ENCODE measurements at regions not wholly inside any gene's neighbourhood (a gene's known extent, or its start where the extent isn't known, plus 50 kb on each side); places are given as distances from the start of the nearest gene placed in this dataset.

DNA sequence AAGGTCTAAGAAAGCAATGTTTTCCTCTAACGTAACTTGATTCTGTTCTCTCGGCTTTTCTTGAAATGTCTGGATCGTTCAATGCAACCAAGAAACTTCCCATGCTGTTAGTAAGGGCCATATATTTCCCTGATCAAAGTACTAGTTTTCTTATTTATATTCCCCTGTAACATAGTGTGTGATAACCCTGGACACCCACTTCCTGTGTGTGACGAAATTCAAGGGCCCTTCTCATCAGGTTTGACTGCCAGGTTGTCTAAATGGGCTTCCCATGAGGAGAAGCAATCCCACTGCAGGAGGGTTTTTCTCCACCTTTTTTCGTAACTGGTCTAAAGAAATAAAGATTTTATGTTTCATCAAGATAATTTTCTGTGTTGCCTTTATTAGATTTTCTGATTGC is 102.6 kb upstream of the RPS6KA2 start:
- Histone ChIP-seq H2AFZ (ENCODE audit: low read depth, low read length, severe bottlenecking) (no peak overlapping the region), H3K36me3 (ENCODE audit: low read length) (no peaks in the 10 kb centered on the region), H3F3A (ENCODE audit: insufficient read depth) (no peaks in the 10 kb centered on the region), H4K20me1 (ENCODE audit: low read depth, low read length) (no peaks in the 10 kb centered on the region), H3K9me3 (ENCODE audit: insufficient read depth, low read length) (no peaks in the 10 kb centered on the region), H3K4me3 (ENCODE audit: insufficient read depth, low read length, poor library complexity, severe bottlenecking) (no peak overlapping the region), H3K27me3 (ENCODE audit: low read length) (no peaks in the 10 kb centered on the region), H3K4me2 (ENCODE audit: low read depth, low read length, poor library complexity, severe bottlenecking) (no peak overlapping the region), H3K9me2 (replicated peaks; ENCODE audit: insufficient read depth, low read length) (no peaks in the 10 kb centered on the region), H3K9ac (ENCODE audit: low read length) (no peak overlapping the region), H3K79me2 (ENCODE audit: insufficient read depth, low read length) (no peaks in the 10 kb centered on the region), H3K27ac (ENCODE audit: low read depth, low read length) (no peak overlapping the region)
- no peak for TF ChIP-seq EZH2phosphoT487 (conservative IDR thresholded peaks at IDR 0.05; ENCODE audit: low read length)
- TF ChIP-seq CTCF (IDR thresholded peaks at IDR 0.05; ENCODE audit: insufficient read depth, low read length, poor library complexity, severe bottlenecking) = no peak

- H2AFZ ChIP-seq (ENCODE audit: low read depth, low read length, severe bottlenecking) = no peak overlapping the region
- H3K9me2 ChIP-seq (replicated peaks; ENCODE audit: insufficient read depth, low read length) = no peaks in the 10 kb centered on the region
- H3K36me3 ChIP-seq (ENCODE audit: low read length) = no peaks in the 10 kb centered on the region
- no peaks in the 10 kb centered on the region for H4K20me1 ChIP-seq (ENCODE audit: low read depth, low read length)
- H3K27me3 ChIP-seq (ENCODE audit: low read length) = no peaks in the 10 kb centered on the region
- TF ChIP-seq EZH2phosphoT487 (conservative IDR thresholded peaks at IDR 0.05; ENCODE audit: low read length) = no peak
- TF ChIP-seq CTCF (IDR thresholded peaks at IDR 0.05; ENCODE audit: insufficient read depth, low read length, poor library complexity, severe bottlenecking) = no peak
- H3K4me2 ChIP-seq (ENCODE audit: low read depth, low read length, poor library complexity, severe bottlenecking) = no peak overlapping the region
- no peaks in the 10 kb centered on the region for H3F3A ChIP-seq (ENCODE audit: insufficient read depth)
- H3K9ac ChIP-seq (ENCODE audit: low read length) = no peak overlapping the region
- H3K4me3 ChIP-seq (ENCODE audit: insufficient read depth, low read length, poor library complexity, severe bottlenecking) = no peak overlapping the region
- H3K27ac ChIP-seq (ENCODE audit: low read depth, low read length) = no peak overlapping the region
- no peaks in the 10 kb centered on the region for H3K9me3 ChIP-seq (ENCODE audit: insufficient read depth, low read length)
- H3K79me2 ChIP-seq (ENCODE audit: insufficient read depth, low read length) = no peaks in the 10 kb centered on the region
Observed at GRCh38 chr6:166728884-166729530, 102.0 kb upstream of the RPS6KA2 start.

DNA sequence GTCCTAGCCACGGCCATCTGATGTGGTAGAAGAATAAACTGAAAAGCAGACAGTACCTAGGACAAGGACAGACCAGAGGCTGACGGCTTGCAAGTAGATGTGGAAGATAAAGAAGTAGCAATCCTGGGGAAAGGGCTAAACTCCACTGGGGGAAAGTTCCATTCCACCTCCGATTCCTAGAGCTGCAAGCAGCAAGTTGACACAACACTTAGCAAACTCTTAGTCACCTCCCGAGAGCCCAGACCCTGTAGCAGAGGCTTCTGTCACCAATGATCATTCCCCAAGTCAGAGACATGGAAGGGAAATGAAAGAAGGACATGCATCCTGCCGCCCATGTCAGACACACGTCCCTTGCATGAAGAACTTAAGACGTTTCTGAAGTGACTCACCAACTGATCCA is 99.2 kb upstream of the RPS6KA2 start:
- no peak overlapping the region for H3K9ac ChIP-seq (ENCODE audit: low read length)
- H3K9me3 ChIP-seq (ENCODE audit: insufficient read depth, low read length) = no peaks in the 10 kb centered on the region
- no peaks in the 10 kb centered on the region for H4K20me1 ChIP-seq (ENCODE audit: low read depth, low read length)
- no peak overlapping the region for H3K27ac ChIP-seq (ENCODE audit: low read depth, low read length)
- H3K4me2 ChIP-seq (ENCODE audit: low read depth, low read length, poor library complexity, severe bottlenecking) = no peak overlapping the region
- no peak overlapping the region for H3K4me3 ChIP-seq (ENCODE audit: insufficient read depth, low read length, poor library complexity, severe bottlenecking)
- H3F3A ChIP-seq (ENCODE audit: insufficient read depth) = no peaks in the 10 kb centered on the region
- TF ChIP-seq CTCF (IDR thresholded peaks at IDR 0.05; ENCODE audit: insufficient read depth, low read length, poor library complexity, severe bottlenecking) = no peak
- TF ChIP-seq EZH2phosphoT487 (conservative IDR thresholded peaks at IDR 0.05; ENCODE audit: low read length) = no peak
- no peaks in the 10 kb centered on the region for H3K79me2 ChIP-seq (ENCODE audit: insufficient read depth, low read length)
- H3K27me3 ChIP-seq (ENCODE audit: low read length) = no peaks in the 10 kb centered on the region
- no peaks in the 10 kb centered on the region for H3K9me2 ChIP-seq (replicated peaks; ENCODE audit: insufficient read depth, low read length)
- H3K36me3 ChIP-seq (ENCODE audit: low read length) = no peaks in the 10 kb centered on the region
- H2AFZ ChIP-seq (ENCODE audit: low read depth, low read length, severe bottlenecking) = no peak overlapping the region
